IMR-90 (cell line): ENCODE measurements at regions not wholly inside any gene's neighbourhood (a gene's known extent, or its start where the extent isn't known, plus 50 kb on each side); places are given as distances from the start of the nearest gene placed in this dataset.

Experiments
- ATAC-seq: fragments of 200-7000 bp; cut with Tn5 transposase; 2 replicates; pipeline ENCODE4 v1.9.1; 2020; ENCODE audit warnings: low read depth, mild to moderate bottlenecking, moderate library complexity
- BruUV-seq: library from RNA; stranded (reverse); fragments of 400-500 nt; replicated peaks from 2 replicates; lab custom pipeline; 2021; lab: Mats Ljungman, UMichigan
- CTCF ChIA-PET: fragments of 300-600 bp; formaldehyde crosslinking; extraction: SDS; loops from one replicate; lab custom pipeline; 2021; ENCODE audit warnings: antibody characterized with exemption; lab: Yijun Ruan, JAX
- POLR2A ChIA-PET: fragments of 300-600 bp; sonication (Branson Sonifier 250); formaldehyde crosslinking; loops from one replicate; lab custom pipeline; 2022; ENCODE audit warnings: antibody characterized with exemption; ENCODE audit not compliant: unreplicated experiment; lab: Charles Lee
- DNase-seq: peaks from one replicate; pipeline ENCODE4 v3.0.0; 2013
- H2AFZ ChIP-seq: replicated peaks from 2 replicates; pipeline ENCODE3; 2013; ENCODE audit warnings: low read length, mild to moderate bottlenecking; ENCODE audit not compliant: poor library complexity
- H2AK5ac ChIP-seq: 2 replicates; pipeline ENCODE4 v1.6.1; 2013; ENCODE audit warnings: low read depth, low read length, inconsistent platforms
- H2AK9ac ChIP-seq: replicated peaks from 2 replicates; pipeline ENCODE3; 2013; ENCODE audit warnings: mild to moderate bottlenecking, low read depth, low read length, moderate library complexity; ENCODE audit not compliant: poor library complexity
- H2BK120ac ChIP-seq: 2 replicates; pipeline ENCODE4 v1.6.1; 2013; ENCODE audit warnings: low read depth, low read length, inconsistent platforms
- H2BK15ac ChIP-seq: 3 replicates; pipeline ENCODE4 v1.6.1; 2013; ENCODE audit warnings: low read depth, low read length, inconsistent platforms
- H2BK20ac ChIP-seq: 2 replicates; pipeline ENCODE4 v1.6.1; 2013; ENCODE audit warnings: low read depth, mild to moderate bottlenecking, inconsistent platforms, low read length, moderate library complexity
- H2BK5ac ChIP-seq: 2 replicates; pipeline ENCODE4 v1.6.1; 2013; ENCODE audit warnings: mild to moderate bottlenecking, low read depth, low read length, inconsistent platforms; ENCODE audit not compliant: poor library complexity, severe bottlenecking
- H3K14ac ChIP-seq: replicated peaks from 2 replicates; pipeline ENCODE4 v1.6.1; 2013; ENCODE audit warnings: low read depth, low read length, inconsistent platforms
- H3K18ac ChIP-seq: 2 replicates; pipeline ENCODE4 v1.6.1; 2013; ENCODE audit warnings: low read depth, low read length, control low read depth
- H3K23ac ChIP-seq: 2 replicates; pipeline ENCODE4 v1.6.1; 2013; ENCODE audit warnings: low read depth, low read length, inconsistent platforms
- H3K27ac ChIP-seq: 2 replicates; pipeline ENCODE4 v1.5.1; 2013; ENCODE audit warnings: mild to moderate bottlenecking, control low read depth, low read length; ENCODE audit not compliant: insufficient read depth
- H3K27me3 ChIP-seq: 2 replicates; pipeline ENCODE4 v1.6.1; 2013; ENCODE audit warnings: low read length; ENCODE audit not compliant: control insufficient read depth, insufficient read depth
- H3K36me3 ChIP-seq: 2 replicates; pipeline ENCODE4 v1.6.1; 2013; ENCODE audit warnings: low read length, mixed read lengths; ENCODE audit not compliant: control insufficient read depth, insufficient read depth
- H3K4ac ChIP-seq: 2 replicates; pipeline ENCODE4 v1.6.1; 2013; ENCODE audit warnings: low read depth, low read length, inconsistent platforms
- H3K4me1 ChIP-seq: 2 replicates; pipeline ENCODE4 v1.6.1; 2013; ENCODE audit warnings: low read length, mixed read lengths; ENCODE audit not compliant: control insufficient read depth, insufficient read depth
- H3K4me2 ChIP-seq: 2 replicates; pipeline ENCODE4 v1.6.1; 2013; ENCODE audit warnings: low read depth, mild to moderate bottlenecking, control low read depth, low read length, moderate library complexity
- H3K4me3 ChIP-seq: 2 replicates; pipeline ENCODE4 v1.5.1; 2013; ENCODE audit warnings: low read depth, mild to moderate bottlenecking, control low read depth, low read length, moderate library complexity; ENCODE audit not compliant: insufficient read depth
- H3K56ac ChIP-seq: 2 replicates; pipeline ENCODE4 v1.6.1; 2013; ENCODE audit warnings: low read length, inconsistent platforms; ENCODE audit not compliant: insufficient read depth; ENCODE audit errors: extremely low read depth
- H3K79me1 ChIP-seq, 2 experiments: 2 replicates each; pipeline ENCODE4 v1.6.1; 2013; ENCODE audit warnings: low read length in 2 of 2, inconsistent platforms in 1 of 2, low read depth in 1 of 2
- H3K9ac ChIP-seq: 2 replicates; pipeline ENCODE4 v1.6.1; 2013; ENCODE audit warnings: low read depth, low read length, control low read depth
- H3K9me1 ChIP-seq: 2 replicates; pipeline ENCODE4 v1.6.1; 2013; ENCODE audit warnings: low read length, inconsistent platforms; ENCODE audit not compliant: insufficient read depth
- H3K9me3 ChIP-seq: 2 replicates; pipeline ENCODE4 v1.6.1; 2013; ENCODE audit warnings: low read length; ENCODE audit not compliant: control insufficient read depth, insufficient read depth
- H4K20me1 ChIP-seq: 2 replicates; pipeline ENCODE4 v1.6.1; 2013; ENCODE audit warnings: low read length, inconsistent platforms; ENCODE audit not compliant: insufficient read depth
- H4K5ac ChIP-seq: 2 replicates; pipeline ENCODE4 v1.6.1; 2013; ENCODE audit warnings: mild to moderate bottlenecking, low read depth, low read length, control low read depth
- H4K8ac ChIP-seq, 2 experiments: 2 replicates each; pipeline ENCODE4 v1.6.1; 2013; ENCODE audit warnings: low read depth in 2 of 2, low read length in 2 of 2, control low read depth in 1 of 2, inconsistent platforms in 1 of 2
- H4K91ac ChIP-seq: 2 replicates; pipeline ENCODE4 v1.6.1; 2013; ENCODE audit warnings: low read depth, low read length, inconsistent platforms; ENCODE audit not compliant: insufficient read depth
- FOS ChIP-seq: fragments of 150-350 bp; IDR thresholded peaks from 2 replicates; pipeline ENCODE4 v1.6.1; 2016; ENCODE audit warnings: low read depth, low read length
- WGBS, 2 experiments: methylation state at CpG; one replicate each; pipeline versions ENCODE4 v1.1.5 to v1.1.7; 2013; ENCODE audit warnings: missing lambda C conversion rate in 2 of 2; ENCODE audit not compliant: insufficient read length in 1 of 2; ENCODE audit errors: extremely low coverage in 2 of 2; 5-methylcytosine and 5-hydroxymethylcytosine counted together
- dilution Hi-C: fragments of 300-500 bp; cut with HindIII; formaldehyde crosslinking; loops from one replicate; pipeline ENCODE4 v1.14.3; 2018; ENCODE audit warnings: low sequenced_read_pairs; ENCODE audit not compliant: unreplicated experiment
- in situ Hi-C: fragments of 300-500 bp; cut with MboI; formaldehyde crosslinking; loops from 3 replicates; pipeline ENCODE4 v1.14.3; 2019; ENCODE audit warnings: low sequenced_read_pairs, inconsistent platforms, mixed read lengths
- intact Hi-C: fragments of 100-400 bp; cut with micrococcal nuclease; formaldehyde crosslinking; loops from 2 replicates; pipeline ENCODE4 v1.10.0; 2022
- TF ChIP-seq, protein P1 (sequence below): conservative IDR thresholded peaks from 2 replicates; pipeline ENCODE4 v1.5.1; 2012; ENCODE audit warnings: mild to moderate bottlenecking, low read depth, low read length, improper control_type of control experiment

DNA sequence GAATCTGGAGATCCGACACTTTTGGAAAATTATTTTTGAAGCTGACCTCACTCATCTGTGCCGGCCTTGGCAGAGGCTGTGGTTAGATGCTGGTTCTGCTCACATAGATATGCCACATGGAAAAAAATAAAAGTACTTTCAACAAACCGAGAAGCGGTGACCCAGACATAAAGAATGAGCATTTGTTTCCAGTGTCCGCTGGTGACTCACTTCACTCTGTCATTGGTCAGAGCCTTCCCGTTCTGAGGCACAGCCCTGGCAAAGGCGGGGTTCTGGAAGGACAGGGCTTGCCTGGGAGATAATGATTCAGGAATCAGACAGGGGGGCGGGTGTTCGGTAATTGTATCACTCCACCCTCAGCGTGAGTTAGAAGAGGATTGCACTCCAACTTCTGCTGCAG, 172.4 kb upstream of the MXRA5 start:
- no CpG with 5 or more reads among the region's 10 CpGs for WGBS, 2 experiments
- Histone ChIP-seq H3K9me1 (no peaks in the 10 kb centered on the region), H2BK120ac (peak overlapping the region; percentile 83), H3K23ac (no peak overlapping the region; the same call in 1 of the 2 replicates), H3K56ac (peak overlapping the region; percentile 65; the same call in 1 of the 2 replicates), H2BK20ac (peak overlapping the region; percentile 72), H4K5ac (peak overlapping the region; percentile 23; the same call in 1 of the 2 replicates), H3K14ac (peak overlapping the region; percentile 50; the same call in 1 of the 2 replicates), H2AK9ac (peak overlapping the region; percentile 50), H2BK15ac (peak overlapping the region; percentile 63; the same call in 1 of the 3 replicates), H2AFZ (peak overlapping the region; percentile 67), H3K4me3 (no peak overlapping the region), H3K27ac (peak overlapping the region; percentile 91), H4K20me1 (no peaks in the 10 kb centered on the region), H2AK5ac (0 out of 2 replicates have a peak overlapping the region, but pooled peaks have one; percentile 86), H3K4me2 (peak overlapping the region; percentile 53; the same call in 1 of the 2 replicates), H4K8ac (peak overlapping the region; percentile 74 to 78; a peak in 3 of 4 replicates), H3K18ac (peak overlapping the region; percentile 89; the same call in 1 of the 2 replicates), H3K9ac (no peak overlapping the region), H3K36me3 (no peaks in the 10 kb centered on the region), H3K4me1 (peaks cover 8% of the 10 kb centered on the region), H3K4ac (peak overlapping the region; percentile 93), H3K9me3 (no peaks in the 10 kb centered on the region), H3K27me3 (no peaks in the 10 kb centered on the region), H4K91ac (peak overlapping the region; percentile 59), H3K79me1 (no peaks in the 10 kb centered on the region), H2BK5ac (peak overlapping the region; percentile 93)
- BruUV-seq: no TSS peak
- TF ChIP-seq, protein P1, sequence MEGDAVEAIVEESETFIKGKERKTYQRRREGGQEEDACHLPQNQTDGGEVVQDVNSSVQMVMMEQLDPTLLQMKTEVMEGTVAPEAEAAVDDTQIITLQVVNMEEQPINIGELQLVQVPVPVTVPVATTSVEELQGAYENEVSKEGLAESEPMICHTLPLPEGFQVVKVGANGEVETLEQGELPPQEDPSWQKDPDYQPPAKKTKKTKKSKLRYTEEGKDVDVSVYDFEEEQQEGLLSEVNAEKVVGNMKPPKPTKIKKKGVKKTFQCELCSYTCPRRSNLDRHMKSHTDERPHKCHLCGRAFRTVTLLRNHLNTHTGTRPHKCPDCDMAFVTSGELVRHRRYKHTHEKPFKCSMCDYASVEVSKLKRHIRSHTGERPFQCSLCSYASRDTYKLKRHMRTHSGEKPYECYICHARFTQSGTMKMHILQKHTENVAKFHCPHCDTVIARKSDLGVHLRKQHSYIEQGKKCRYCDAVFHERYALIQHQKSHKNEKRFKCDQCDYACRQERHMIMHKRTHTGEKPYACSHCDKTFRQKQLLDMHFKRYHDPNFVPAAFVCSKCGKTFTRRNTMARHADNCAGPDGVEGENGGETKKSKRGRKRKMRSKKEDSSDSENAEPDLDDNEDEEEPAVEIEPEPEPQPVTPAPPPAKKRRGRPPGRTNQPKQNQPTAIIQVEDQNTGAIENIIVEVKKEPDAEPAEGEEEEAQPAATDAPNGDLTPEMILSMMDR: no peak
- TF ChIP-seq FOS: peak; percentile 71
- ChIA-PET POLR2A (interaction anchor here (0.8 kb wide), 1 partner anchor 30 kb away, joined by 3 read pairs; no protein-coding TSS in a partner anchor), CTCF (no interaction called here)
- DNase-seq: peak; percentile 92
- ATAC-seq: peak; percentile 80
- in situ Hi-C loops (no loop called here), dilution Hi-C loops (no loop called here), intact Hi-C loops (no loop called here)
